Trophoblast cell (in vitro differentiated cells and primary cell): ENCODE measurements at regions not wholly inside any gene's neighbourhood (a gene's known extent, or its start where the extent isn't known, plus 50 kb on each side); places are given as distances from the start of the nearest gene placed in this dataset.

Experiments
- DNase-seq, 2 donors: peaks; one replicate each; pipeline ENCODE4 v3.0.0-alpha.2; 2016
- H2AFZ ChIP-seq: 2 replicates; pipeline ENCODE4 v1.6.1; 2013; ENCODE audit warnings: low read length, moderate library complexity, mild to moderate bottlenecking; ENCODE audit not compliant: insufficient read depth, poor library complexity
- H2AK5ac ChIP-seq: 2 replicates; pipeline ENCODE4 v1.6.1; 2013; ENCODE audit warnings: mild to moderate bottlenecking, low read length
- H2BK120ac ChIP-seq: 2 replicates; pipeline ENCODE4 v1.6.1; 2013; ENCODE audit warnings: low read length, mild to moderate bottlenecking, moderate library complexity; ENCODE audit not compliant: insufficient read depth, poor library complexity
- H2BK12ac ChIP-seq: 2 replicates; pipeline ENCODE4 v1.6.1; 2013; ENCODE audit warnings: mild to moderate bottlenecking, low read length, moderate library complexity
- H2BK5ac ChIP-seq: 2 replicates; pipeline ENCODE4 v1.6.1; 2013; ENCODE audit warnings: low read length, low read depth, moderate library complexity, mild to moderate bottlenecking; ENCODE audit not compliant: poor library complexity
- H3K14ac ChIP-seq: 2 replicates; pipeline ENCODE4 v1.6.1; 2013; ENCODE audit warnings: mild to moderate bottlenecking, low read length
- H3K18ac ChIP-seq: 2 replicates; pipeline ENCODE4 v1.6.1; 2013; ENCODE audit warnings: mild to moderate bottlenecking, low read length
- H3K23ac ChIP-seq: 2 replicates; pipeline ENCODE4 v1.6.1; 2013; ENCODE audit warnings: low read length
- H3K27ac ChIP-seq: 2 replicates; pipeline ENCODE4 v1.5.1; 2013; ENCODE audit warnings: low read depth, mild to moderate bottlenecking, inconsistent platforms, low read length, moderate library complexity
- H3K27me3 ChIP-seq: 2 replicates; pipeline ENCODE4 v1.6.1; 2013; ENCODE audit warnings: inconsistent platforms, mild to moderate bottlenecking, low read length, moderate library complexity; ENCODE audit not compliant: insufficient read depth
- H3K36me3 ChIP-seq, 2 experiments: 1 replicate in 1 of 2; 2 replicates in 1 of 2; pipeline ENCODE4 v1.6.1; 2013; ENCODE audit warnings: low read length in 2 of 2, mild to moderate bottlenecking in 2 of 2, moderate library complexity in 1 of 2; ENCODE audit not compliant: insufficient read depth in 2 of 2, control insufficient read depth in 1 of 2
- H3K4ac ChIP-seq: 2 replicates; pipeline ENCODE4 v1.6.1; 2013; ENCODE audit warnings: low read depth, mild to moderate bottlenecking, low read length, moderate library complexity
- H3K4me1 ChIP-seq, 2 experiments: 1 replicate in 1 of 2; 2 replicates in 1 of 2; pipeline ENCODE4 v1.6.1; 2013; ENCODE audit warnings: low read length in 2 of 2, mild to moderate bottlenecking in 2 of 2, moderate library complexity in 1 of 2; ENCODE audit not compliant: insufficient read depth in 2 of 2, control insufficient read depth in 1 of 2
- H3K4me2 ChIP-seq: 2 replicates; pipeline ENCODE4 v1.6.1; 2013; ENCODE audit warnings: inconsistent platforms, mild to moderate bottlenecking, low read length, moderate library complexity
- H3K4me3 ChIP-seq: 2 replicates; pipeline ENCODE4 v1.5.1; 2013; ENCODE audit warnings: mild to moderate bottlenecking, low read depth, low read length, inconsistent platforms
- H3K79me1 ChIP-seq: one replicate; pipeline ENCODE4 v1.6.1; 2013; ENCODE audit warnings: low read length
- H3K79me2 ChIP-seq: 2 replicates; pipeline ENCODE4 v1.6.1; 2013; ENCODE audit warnings: low read length, mild to moderate bottlenecking; ENCODE audit not compliant: control insufficient read depth, insufficient read depth, poor library complexity
- H3K9ac ChIP-seq: 2 replicates; pipeline ENCODE4 v1.6.1; 2013; ENCODE audit warnings: mild to moderate bottlenecking, low read length
- H3K9me3 ChIP-seq: 2 replicates; pipeline ENCODE4 v1.6.1; 2013; ENCODE audit warnings: low read depth, mild to moderate bottlenecking, control low read depth, inconsistent platforms, low read length; ENCODE audit not compliant: insufficient read depth
- H4K12ac ChIP-seq: 2 replicates; pipeline ENCODE4 v1.6.1; 2013; ENCODE audit warnings: low read depth, mild to moderate bottlenecking, low read length, moderate library complexity
- H4K8ac ChIP-seq: 2 replicates; pipeline ENCODE4 v1.6.1; 2013; ENCODE audit warnings: low read depth, mild to moderate bottlenecking, low read length, moderate library complexity
- H4K91ac ChIP-seq: one replicate; pipeline ENCODE4 v1.6.1; 2013; ENCODE audit warnings: low read depth, mild to moderate bottlenecking, low read length, moderate library complexity
- WGBS: extraction: QIAGEN DNeasy Blood & Tissue Kit; methylation state at CpG from one replicate; pipeline ENCODE4 v1.1.7; 2013; ENCODE audit warnings: missing lambda C conversion rate; ENCODE audit not compliant: insufficient read length, insufficient coverage; ENCODE audit errors: extremely low coverage; 5-methylcytosine and 5-hydroxymethylcytosine counted together

DNA sequence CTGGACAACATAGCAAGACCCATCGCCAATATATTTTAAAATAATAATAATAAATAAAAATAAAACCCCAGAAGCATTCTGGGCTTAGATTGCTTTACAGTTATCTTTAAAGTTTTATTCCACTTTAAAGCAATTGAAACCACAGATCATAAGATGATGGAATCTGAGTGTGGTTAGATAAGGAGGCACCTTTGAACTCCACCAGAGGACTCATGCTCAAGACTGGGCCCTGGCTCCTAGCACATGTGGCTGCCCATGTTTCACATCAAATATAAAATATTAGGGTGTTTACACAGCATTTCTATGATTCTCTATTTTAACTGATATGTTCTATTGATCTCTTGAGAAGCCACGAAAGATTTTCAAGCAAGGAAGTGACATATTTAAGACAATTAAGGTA lies 52.6 kb upstream of the BBS12 start:
- Histone ChIP-seq H3K4me3 (no peak overlapping the region), H3K18ac (no peak overlapping the region), H3K36me3 (no peaks in the 10 kb centered on the region), H3K23ac (no peak overlapping the region), H4K8ac (no peak overlapping the region), H3K4me2 (no peak overlapping the region), H2AFZ (no peak overlapping the region), H3K27ac (no peak overlapping the region), H3K4ac (no peak overlapping the region), H3K9ac (no peak overlapping the region), H2AK5ac (no peak overlapping the region), H2BK12ac (no peak overlapping the region), H3K14ac (no peak overlapping the region), H3K27me3 (no peaks in the 10 kb centered on the region), H4K91ac (no peak overlapping the region), H4K12ac (no peak overlapping the region), H3K9me3 (peaks cover 4% of the 10 kb centered on the region), H3K4me1 (peaks cover 2% of the 10 kb centered on the region in 2 experiments), H3K79me2 (no peaks in the 10 kb centered on the region), H2BK5ac (no peak overlapping the region), H3K79me1 (peaks cover 3% of the 10 kb centered on the region), H2BK120ac (no peak overlapping the region)
- no CpG with 5 or more reads among the region's 2 CpGs for WGBS
- no peak for DNase-seq

DNA sequence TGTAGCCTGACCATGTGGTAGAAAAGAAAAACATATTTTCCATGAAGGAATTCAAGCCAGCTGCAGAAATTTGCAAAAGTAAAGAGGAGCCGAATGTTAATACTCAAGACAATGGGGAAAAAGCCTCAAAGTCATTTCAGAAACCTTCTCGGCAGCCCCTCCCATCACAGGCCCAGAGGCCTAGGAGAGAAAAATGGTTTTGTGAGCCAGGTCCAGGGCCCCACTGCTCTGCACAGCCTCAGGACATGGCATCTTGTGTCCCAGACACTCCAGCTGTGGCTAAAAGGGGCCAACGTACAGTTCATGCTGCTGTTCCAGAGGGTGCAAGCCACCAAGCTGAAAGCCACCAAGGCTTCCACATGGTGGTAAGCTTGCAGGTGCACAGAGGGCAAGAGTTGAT lies 50.9 kb upstream of the BBS12 start:
- Histone ChIP-seq H4K8ac (no peak overlapping the region), H3K18ac (no peak overlapping the region), H3K4me2 (no peak overlapping the region), H2BK12ac (no peak overlapping the region), H2AK5ac (no peak overlapping the region), H3K9ac (no peak overlapping the region), H3K4me3 (no peak overlapping the region), H2BK5ac (no peak overlapping the region), H4K91ac (no peak overlapping the region), H3K14ac (no peak overlapping the region), H3K4ac (no peak overlapping the region), H3K23ac (no peak overlapping the region), H3K27ac (no peak overlapping the region), H3K79me2 (no peaks in the 10 kb centered on the region), H3K4me1 (no peaks in the 10 kb centered on the region), H3K79me1 (no peaks in the 10 kb centered on the region), H4K12ac (no peak overlapping the region), H3K27me3 (no peaks in the 10 kb centered on the region), H3K36me3 (no peaks in the 10 kb centered on the region), H3K9me3 (peaks cover 4% of the 10 kb centered on the region), H2BK120ac (no peak overlapping the region), H2AFZ (no peak overlapping the region)
- WGBS, result no CpG with 5 or more reads among the region's 3 CpGs
- DNase-seq, result no peak
